Amniotic stem cell (primary cell): ENCODE measurements at regions not wholly inside any gene's neighbourhood (a gene's known extent, or its start where the extent isn't known, plus 50 kb on each side); places are given as distances from the start of the nearest gene placed in this dataset.
A peak's percentile ranks its signal among the peaks of the same experiment; 100 is the strongest.

Experiments used
- DNase-seq: peaks from one replicate; lab custom pipeline; 2025; lab: John Stamatoyannopoulos, UW

DNA sequence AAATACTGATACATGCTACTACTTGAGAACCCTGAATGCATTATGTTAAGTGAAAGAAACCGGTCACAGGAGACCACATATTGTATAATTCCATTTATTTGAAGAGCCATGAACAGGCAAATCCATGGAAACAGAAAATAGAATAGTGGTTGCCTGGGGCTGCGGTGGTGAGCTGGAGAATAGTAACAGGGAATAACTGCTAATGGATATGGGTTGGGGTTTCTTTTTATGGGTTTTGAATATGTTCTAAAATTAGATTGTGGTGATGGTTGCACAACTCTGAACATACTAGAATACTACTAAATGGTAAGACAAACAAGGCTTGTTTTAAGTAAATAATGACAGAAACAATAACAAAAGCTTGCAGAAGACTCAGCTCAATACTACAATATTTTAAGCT lies 293.0 kb downstream of the BTG1 start:
- no peak for DNase-seq

DNA sequence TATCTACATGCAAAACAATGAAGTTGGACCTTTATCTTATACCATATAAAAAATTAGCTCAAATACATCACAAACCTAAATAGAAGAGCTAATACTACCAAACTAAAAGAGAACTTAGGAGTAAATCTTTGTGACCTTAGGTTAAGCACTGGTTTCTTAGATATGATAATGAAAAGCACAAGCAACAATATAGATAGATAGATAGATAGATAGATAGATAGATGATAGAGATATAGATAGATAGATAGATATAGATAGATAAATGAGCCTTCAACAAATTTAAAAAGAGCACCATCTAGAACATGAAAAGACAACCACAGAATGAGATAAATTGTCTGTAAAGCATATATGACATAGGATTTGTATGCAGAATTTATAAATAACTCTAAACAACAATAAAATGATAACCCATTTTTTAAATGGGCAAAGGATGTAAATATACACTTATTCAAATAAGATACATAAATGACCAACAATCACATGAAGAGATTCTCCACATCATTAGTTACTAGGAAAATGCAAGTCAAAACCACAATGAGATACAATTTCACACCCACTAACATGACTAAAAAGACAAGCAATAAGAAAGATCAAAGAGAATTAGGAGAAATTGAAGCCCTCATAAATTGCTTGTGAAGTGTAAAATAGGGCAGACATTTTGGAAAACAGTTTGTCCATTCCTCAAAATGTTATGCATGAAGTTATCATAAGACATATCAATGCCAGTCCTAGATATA lies 293.7 kb downstream of the BTG1 start:
- no peak for DNase-seq

DNA sequence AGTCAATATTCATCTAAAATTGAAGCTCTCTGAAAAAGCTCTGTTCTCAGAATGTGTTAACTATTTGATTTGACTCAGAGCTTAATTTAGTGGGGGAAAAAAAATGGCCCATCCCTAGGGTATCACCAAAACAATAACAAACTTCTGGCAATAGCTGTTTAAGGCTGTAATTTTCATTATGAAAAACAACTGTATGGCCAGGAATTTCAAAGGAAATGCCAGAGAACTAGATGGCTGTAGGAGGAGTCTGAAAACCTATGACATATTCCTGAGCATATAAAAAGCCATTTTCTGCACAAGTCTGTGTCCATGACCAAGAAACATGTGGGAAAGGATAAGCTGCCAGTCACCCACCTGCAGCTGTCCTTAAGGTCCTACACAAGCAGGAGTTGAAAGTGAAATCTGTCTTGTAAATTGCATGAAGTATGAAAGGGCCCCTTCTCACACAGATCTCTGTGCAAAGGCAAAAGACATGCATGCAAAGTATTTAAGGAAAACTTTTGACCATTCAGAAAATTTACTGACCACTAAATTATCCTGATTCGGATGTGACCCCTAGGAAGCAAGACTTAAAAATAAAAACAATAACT lies 299.1 kb downstream of the BTG1 start:
- DNase-seq: no peak

DNA sequence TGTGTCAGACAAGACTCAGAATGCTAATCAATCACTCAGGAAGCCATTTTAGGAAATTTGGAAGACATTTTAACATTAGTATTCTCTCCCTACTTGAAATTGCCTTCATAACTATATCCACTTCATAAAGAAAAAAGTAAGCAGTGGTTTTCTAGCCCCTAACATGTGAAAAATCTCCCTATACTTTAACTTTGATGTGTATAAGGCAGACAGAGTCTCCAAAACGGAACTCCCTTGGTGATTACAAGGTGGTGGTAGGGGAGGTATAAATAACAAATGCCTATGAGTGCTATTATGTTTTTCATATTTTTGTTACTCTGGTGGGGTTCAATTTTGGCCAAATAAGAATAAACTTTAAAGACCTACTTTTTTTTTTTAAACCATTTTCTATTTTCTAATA lies 300.3 kb downstream of the BTG1 start:
- no peak for DNase-seq

DNA sequence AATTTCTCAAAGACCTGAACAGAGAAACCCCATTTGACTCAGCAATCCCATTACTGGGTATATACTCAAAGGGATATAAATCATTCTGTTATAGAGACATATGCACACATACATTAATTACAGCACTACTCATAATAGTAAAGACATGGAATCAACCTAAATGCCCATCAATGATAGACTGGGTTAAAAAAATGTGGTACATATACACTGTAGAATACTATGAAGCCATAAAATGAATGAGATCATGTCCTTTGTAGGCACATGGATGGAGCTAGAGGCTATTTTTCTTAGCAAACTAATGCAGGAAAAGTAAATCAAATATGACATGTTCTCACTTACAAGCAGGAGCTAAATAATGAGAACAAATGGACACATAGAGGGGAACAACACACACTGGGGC lies 303.8 kb downstream of the BTG1 start:
- no peak for DNase-seq

DNA sequence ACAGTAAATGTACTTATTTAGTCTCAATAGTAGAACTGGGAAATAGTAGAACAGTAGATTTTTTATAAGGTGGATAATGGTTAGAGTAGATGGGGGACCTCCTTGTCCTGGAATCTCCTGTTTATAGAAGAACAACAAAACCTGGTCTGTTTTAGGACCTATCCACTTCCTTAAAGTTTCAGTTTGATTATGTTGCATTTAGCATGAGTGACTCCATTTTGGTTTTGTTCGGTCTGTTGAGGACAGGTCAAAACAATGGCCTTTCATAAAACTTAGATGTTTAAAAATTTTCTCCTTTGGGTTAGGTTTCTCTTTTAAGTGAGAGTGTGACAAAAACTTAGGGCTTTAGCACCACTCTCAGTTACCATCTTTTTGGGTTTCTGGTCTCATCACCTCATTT lies 308.9 kb downstream of the BTG1 start:
- no peak for DNase-seq

DNA sequence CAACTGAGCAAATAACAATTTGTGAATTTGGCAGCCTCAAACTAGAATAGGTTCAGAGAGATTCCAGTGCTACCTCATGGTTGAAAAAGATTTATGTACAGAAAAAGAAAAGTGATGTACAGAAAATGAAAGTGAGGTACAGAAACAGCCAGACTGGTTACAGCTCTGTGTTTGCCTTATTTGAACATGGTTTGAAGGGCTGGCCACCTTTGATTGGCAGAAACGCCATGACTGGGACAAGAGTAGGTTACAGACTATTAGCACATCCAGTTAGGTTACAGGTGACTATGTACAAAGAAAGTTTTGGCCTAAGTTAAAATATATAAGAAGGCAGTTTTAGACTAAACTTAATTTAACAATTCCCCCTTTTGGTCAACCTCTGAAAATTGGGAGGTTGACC lies 309.4 kb downstream of the BTG1 start:
- DNase-seq: no peak

DNA sequence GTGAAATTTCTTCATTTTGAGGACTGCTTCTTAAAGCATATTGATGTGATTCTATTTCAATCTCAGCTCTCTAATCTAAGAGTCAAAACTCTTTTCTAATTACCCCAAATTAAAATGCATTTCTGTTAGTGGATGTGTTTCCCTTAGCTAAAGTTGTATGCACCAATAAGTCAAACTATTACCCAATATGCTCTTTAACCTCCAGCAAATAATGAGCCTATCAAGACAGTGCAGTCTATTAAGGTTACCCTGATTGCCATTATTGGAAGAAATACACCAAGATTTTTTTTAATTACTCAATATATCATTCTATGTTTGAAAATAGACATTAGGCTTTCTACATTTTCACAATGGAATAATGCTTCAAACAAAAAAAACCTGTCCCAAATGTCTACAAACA lies 310.0 kb downstream of the BTG1 start:
- DNase-seq: no peak

DNA sequence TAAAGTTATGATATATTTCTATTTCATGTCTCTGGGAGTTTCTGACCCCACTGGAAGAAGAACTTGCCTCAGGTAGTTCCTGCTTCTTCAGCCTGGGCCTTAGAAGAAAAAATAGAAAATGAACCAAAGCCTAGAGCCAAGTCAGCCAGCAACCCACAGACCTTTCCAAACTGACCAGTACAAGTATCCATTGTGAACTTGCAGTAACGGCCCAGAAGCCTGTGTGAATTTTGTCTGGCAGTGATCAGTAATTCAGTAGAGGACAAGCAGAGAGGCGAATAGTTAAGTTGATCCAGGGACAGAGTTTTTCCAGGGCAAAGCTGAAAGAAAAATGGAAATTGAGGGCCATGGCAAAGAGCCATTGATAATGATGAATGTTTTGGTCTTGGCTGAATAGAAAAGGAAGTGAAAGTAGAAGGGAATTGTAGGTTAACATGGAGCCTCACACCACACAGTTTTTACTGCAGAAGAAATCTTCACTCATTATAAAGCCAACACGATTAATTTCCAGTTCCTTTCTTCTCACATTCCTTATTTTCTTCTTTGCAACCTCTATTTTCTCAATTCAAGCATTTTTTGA lies 311.8 kb downstream of the BTG1 start:
- DNase-seq: no peak

DNA sequence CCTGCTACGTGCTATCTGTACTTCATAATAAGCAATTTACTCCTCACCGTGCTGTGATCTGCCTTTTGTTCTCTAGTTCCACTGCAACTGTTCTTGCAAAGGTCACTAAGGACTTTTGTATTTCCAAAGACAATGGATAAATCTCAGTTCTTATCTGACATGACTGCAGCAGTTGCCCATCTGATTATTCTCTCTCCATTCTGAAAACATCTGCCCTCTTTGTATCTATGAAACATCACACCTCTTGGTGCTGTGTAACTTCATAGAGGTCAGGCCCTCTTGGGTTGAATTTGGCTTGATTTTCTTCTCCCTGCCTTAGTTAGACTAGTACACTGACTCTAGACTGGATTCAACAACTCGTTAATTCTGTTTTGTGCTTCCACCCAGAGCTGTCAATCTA lies 319.6 kb downstream of the BTG1 start:
- DNase-seq: no peak

DNA sequence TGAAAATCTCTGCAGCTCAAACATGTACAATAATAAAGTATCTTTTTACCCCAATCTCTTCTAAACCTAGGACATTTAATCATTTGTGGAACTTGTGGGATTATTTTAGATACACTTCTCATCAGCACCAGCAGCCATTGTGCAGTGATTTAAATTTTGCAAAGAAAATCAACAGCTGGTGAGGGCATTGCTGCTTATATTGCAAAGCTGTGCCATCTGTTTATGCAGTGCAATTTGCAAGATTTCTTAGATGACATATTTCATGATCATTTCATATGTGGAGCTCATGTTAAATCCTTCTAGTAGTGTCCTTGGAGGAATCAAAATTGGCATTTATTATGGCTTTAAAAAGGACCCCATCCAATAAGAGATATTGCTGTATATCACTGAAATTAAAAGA lies 320.7 kb downstream of the BTG1 start:
- no peak for DNase-seq

DNA sequence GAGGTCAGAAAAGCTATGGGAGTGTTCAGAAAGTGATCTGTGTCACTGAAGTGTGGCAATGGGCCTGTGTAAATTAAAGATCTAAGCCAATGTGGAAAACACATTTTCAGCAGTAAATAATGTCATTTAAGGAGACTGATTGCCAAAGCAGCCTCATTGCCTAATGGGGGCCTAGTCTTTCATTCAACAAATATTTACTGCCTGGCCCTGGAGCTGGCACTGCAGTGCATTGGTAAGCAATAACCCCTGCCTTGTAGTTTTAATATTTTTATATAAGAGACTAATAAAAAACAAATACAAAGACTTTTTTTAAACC lies 326.6 kb downstream of the BTG1 start:
- DNase-seq: no peak

DNA sequence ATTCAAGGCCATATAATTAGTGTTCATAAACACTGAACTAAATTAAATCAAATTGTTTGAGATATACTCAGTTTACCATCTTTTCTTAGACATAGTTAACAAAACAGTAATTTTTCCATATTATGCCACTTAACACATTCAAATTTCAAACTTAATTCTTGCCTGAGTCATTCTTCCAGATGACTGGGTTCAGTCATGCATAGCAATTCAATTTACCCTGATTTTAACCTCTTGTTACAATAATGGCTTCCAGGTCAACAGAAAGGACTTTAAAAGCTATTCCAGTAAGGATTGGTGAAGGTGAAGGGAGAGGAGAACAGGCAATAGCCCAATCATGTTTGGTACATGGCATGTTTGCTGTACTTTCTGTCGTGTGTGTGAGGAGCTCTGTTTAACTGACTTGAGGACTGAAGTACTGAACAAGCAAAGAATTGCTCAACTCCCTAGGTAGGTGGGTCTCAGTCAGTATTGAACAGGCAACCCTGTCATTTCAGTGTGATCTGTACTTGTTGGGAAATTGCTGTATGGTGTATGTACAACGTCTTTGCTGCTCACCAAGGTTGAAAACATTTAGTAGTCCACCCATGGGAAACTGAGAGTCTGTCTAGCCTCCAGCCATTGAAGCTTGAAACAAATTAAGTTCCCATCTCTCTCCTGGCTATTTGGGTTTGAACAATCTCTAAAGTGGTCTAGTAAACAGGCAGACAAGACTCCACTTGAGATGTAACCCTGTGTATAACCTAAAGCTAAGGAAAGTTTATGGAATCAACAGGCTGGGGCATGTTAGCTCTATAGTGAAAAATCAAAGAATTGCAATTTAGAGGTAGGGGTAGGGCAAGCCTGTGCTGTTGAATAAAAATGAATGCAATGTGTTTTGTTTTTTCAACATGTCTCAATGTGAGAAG lies 327.2 kb downstream of the BTG1 start:
- no peak for DNase-seq

DNA sequence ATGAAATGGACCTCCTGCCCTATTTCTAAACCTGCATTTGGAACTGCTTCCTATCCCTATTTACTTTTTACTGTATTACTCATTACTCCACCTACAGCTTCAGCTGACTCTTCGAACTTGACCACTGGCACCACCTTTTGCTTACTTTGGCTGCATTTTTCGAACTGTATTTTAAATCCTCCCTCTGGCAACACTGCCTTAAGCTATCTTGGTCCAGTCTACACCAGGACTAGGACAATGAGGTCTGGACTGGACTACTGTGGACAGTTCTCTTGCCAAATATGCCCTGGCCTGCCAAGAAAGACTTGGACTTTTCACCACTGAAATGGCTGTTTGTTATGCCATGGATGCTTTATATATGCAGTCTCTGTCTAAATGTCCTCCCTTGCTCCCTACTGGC lies 328.1 kb downstream of the BTG1 start:
- DNase-seq: no peak

DNA sequence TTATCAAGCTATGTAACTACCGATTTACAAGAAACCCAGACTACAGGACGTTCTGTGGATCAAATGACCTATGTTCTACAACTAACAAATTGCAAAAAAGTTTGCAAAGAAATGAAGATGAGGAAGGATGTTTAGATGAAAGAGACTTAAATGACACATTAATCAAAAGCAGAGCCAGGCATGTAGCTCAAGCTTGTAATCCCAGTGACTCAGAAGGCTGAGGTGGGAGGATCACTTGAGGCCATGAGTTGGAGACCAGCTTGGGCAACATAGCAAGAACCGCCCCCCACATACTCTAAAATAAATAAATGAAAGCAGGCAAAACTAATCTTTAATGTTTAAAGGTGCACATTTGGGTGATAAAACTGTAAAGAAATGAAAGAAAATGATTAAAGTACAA lies 331.9 kb downstream of the BTG1 start:
- DNase-seq: no peak

DNA sequence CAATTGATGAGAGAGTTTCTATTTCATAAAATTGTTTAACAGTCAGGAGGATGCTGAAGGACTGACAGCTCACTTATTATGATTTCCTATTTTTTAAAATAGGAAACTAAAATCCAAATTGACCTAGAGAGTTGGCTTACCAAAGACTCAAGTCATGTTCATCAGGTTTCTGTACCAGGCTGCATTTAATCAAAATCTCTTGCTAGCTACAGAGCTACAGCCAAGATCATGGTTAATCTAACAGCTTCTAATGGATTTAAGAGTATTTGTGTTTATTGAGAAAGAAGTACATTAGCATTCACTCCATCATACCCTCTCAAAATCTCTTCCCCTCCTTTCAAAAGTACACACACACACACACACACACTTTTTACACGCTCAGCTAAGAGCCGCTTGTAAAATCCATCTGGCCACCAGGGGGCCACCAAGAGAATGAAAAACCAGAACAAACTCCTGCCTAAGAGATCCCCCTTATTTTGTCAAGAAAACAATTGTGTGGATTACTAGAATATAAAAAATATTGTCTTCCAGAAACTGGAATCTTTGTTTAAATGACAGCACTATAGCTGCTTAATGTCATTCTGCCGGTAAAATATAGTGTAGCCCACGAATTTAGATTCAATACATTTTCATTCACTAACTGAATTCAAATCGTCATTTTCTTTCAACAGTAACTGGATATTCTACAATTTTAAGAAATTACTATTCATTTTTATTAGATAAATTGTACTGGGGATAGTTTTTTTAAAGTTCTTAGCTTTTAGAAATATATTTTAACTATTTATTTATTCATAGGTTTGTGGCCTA lies 334.0 kb downstream of the BTG1 start:
- DNase-seq: peak; percentile 15

DNA sequence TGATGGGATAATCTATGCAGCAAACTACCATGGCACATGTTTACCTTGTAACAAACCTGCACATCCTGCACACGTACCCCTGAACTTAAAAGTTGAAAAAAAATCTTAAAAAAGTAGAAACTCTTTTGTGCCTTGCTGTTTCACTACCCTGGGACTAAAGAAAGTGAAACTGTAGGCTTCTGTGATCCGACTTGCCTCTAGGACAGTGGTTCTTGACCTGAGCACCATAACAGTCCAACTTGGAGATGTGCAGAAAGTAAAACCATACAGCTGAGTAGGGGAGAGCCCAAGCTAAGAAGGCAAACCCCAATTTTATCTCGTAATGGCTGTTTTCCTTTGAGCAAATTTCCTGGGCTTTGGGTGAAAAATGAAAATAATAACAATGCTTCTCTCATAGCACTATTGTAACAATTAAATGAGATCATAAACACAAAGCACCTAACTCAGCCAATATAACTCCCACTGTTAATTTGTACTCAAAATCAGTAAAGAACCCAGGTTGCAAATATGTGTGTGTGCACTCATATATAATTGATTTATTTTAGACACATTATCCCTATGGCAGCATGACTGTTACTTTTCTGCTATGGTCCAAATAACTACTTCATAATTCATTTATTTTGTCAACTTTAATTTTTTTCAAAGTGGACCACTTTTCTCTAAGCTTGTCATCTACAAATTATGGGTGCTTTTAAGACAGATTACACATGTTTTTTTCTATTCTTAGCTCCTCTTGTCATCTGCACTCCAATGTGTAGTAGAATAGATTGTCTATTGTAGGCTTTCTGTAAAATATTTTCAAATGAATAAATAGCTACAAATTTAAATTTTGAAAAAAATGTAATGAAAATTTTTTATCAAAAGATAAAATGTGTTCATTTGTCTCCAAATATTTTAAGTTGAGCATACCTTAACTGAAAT lies 334.9 kb downstream of the BTG1 start:
- DNase-seq: no peak

DNA sequence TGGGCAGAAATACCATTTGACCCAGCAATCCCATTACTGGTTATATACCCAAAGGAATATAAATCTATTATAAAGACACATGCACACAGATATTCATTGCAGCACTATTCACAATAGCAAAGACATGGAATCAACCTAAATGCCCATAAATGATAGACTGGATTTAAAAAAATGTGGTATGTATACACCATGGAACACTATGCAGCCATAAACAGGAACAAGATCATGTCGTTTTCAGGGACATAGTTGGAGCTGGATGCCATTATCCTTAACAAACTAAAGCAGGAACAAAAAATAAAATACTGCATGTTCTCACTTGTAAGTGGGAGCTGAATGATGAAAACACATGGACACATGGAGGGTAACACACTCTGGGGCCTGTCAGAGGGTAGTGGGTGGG lies 335.6 kb downstream of the BTG1 start:
- DNase-seq: no peak

DNA sequence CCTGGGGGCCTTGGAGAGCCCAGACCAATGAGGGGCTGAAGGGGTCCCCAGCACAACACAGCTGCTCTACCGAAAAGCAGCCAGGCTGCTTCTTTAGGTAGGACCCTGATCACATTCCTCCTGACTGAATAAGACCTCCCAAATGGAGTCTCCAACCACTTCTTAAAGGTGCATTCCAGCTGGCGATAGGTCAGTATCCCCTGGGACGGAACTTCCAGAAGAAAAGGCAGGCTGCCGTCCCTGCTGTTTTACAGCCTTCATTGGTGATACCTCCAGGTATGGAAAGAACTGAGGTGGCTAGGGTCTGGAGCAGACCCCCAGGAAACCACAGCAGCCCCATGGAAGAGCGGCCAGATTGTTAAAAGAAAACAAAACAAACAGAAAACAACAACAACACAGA lies 340.6 kb downstream of the BTG1 start:
- DNase-seq: no peak

DNA sequence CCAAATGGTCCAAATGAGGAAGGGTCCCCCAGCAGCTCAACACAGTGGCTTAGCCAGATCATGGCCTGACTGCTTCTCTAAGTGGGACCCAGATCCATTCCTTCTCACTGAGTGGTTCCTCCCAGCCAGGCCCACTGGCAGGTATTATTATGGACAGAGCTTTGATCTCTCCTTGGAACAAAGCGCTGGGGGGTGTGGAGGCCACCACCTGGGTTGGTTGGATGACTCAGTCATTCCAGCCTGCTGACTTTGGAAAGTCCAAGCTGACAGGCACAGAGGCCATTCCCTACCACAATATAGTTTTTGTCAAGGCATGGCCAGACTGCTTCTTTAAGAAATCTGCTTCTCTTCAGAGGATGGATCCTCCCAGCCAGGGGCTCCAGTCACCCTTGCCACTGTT lies 341.1 kb downstream of the BTG1 start:
- no peak for DNase-seq

DNA sequence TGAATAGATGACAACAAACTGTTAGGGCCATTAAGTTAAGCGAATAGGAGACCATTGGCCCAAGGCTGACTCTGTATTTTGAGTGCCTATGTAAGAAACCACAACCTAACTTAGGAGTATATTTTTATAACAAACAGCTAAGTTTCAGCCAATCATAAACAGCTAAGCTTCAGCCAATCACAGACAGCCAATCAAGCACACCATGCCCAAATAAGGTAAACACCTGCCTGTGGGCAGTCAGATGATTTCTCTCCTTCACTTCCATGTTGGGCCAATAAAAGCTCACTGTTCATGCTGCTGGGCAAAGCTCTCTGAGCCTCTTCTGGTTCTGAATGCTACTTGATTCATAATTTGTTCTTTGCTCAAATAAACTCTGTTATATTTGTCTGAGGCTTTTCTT lies 344.6 kb downstream of the BTG1 start:
- DNase-seq: no peak
